ENCODE measurements at regions not wholly inside any gene's neighbourhood (a gene's known extent, or its start where the extent isn't known, plus 50 kb on each side); places are given as distances from the start of the nearest gene placed in this dataset.

- Histone ChIP-seq H3K36me3 (no peaks in the 10 kb centered on the region), H3K9me3 (no peaks in the 10 kb centered on the region), H3K27me3 (no peaks in the 10 kb centered on the region), H3K4me3 (no peak overlapping the region), H3K27ac (no peak overlapping the region), H3K4me1 (peaks cover 4% of the 10 kb centered on the region)
- 83% methylated on average over 5 of the region's 5 CpGs for WGBS
- TF ChIP-seq POLR2A (IDR thresholded peaks at IDR 0.05) (no peak), CTCF (IDR thresholded peaks at IDR 0.05) (no peak), EP300 (IDR thresholded peaks at IDR 0.05) (no peak), POLR2AphosphoS5 (IDR thresholded peaks at IDR 0.05) (no peak)
- no peak for DNase-seq (ENCODE audit: low spot score in 2 of 2)
These were observed 181.3 kb upstream of the USP24 start for GRCh38 chr1:55396381-55396891.

GRCh38 chr1:55388960-55389359, 173.8 kb upstream of the USP24 start:
- H3K27me3 ChIP-seq, result no peaks in the 10 kb centered on the region
- H3K36me3 ChIP-seq, result no peaks in the 10 kb centered on the region
- no peak overlapping the region for H3K27ac ChIP-seq
- no peak overlapping the region for H3K4me3 ChIP-seq
- no peak for TF ChIP-seq CTCF (IDR thresholded peaks at IDR 0.05)
- H3K9me3 ChIP-seq, result peaks cover 12% of the 10 kb centered on the region
- no peaks in the 10 kb centered on the region for H3K4me1 ChIP-seq
- no peak for DNase-seq (ENCODE audit: low spot score in 2 of 2)

GRCh38 chr1:55387145-55387544, 172.0 kb upstream of the USP24 start:
- H3K27ac ChIP-seq, result no peak overlapping the region
- H3K9me3 ChIP-seq, result peaks cover 12% of the 10 kb centered on the region
- no peaks in the 10 kb centered on the region for H3K27me3 ChIP-seq
- DNase-seq (ENCODE audit: low spot score in 2 of 2), result no peak
- no peak overlapping the region for H3K4me3 ChIP-seq
- H3K36me3 ChIP-seq, result no peaks in the 10 kb centered on the region
- WGBS, result 37% methylated on average over 2 of the region's 2 CpGs
- TF ChIP-seq EP300 (IDR thresholded peaks at IDR 0.05) (no peak), POLR2A (IDR thresholded peaks at IDR 0.05) (no peak), CTCF (IDR thresholded peaks at IDR 0.05) (no peak), POLR2AphosphoS5 (IDR thresholded peaks at IDR 0.05) (no peak)
- no peaks in the 10 kb centered on the region for H3K4me1 ChIP-seq

- TF ChIP-seq EP300 (IDR thresholded peaks at IDR 0.05) (no peak), POLR2A (IDR thresholded peaks at IDR 0.05) (no peak), CTCF (IDR thresholded peaks at IDR 0.05) (no peak), POLR2AphosphoS5 (IDR thresholded peaks at IDR 0.05) (no peak)
- no peaks in the 10 kb centered on the region for H3K27me3 ChIP-seq
- no peaks in the 10 kb centered on the region for H3K36me3 ChIP-seq
- H3K4me3 ChIP-seq, result no peak overlapping the region
- no peaks in the 10 kb centered on the region for H3K4me1 ChIP-seq
- no peak for DNase-seq (ENCODE audit: low spot score in 2 of 2)
- 84% methylated on average over 4 of the region's 4 CpGs for WGBS
- H3K9me3 ChIP-seq, result peaks cover 12% of the 10 kb centered on the region
- H3K27ac ChIP-seq, result no peak overlapping the region
These were observed 171.3 kb upstream of the USP24 start for GRCh38 chr1:55386456-55386855.

- Histone ChIP-seq H3K9me3 (peaks cover 12% of the 10 kb centered on the region), H3K27me3 (no peaks in the 10 kb centered on the region), H3K4me1 (no peaks in the 10 kb centered on the region), H3K36me3 (no peaks in the 10 kb centered on the region), H3K4me3 (no peak overlapping the region), H3K27ac (no peak overlapping the region)
- WGBS, result 97% methylated on average over 1 of the region's 1 CpG
- TF ChIP-seq EP300 (IDR thresholded peaks at IDR 0.05), result no peak
- no peak for TF ChIP-seq POLR2AphosphoS5 (IDR thresholded peaks at IDR 0.05)
- TF ChIP-seq POLR2A (IDR thresholded peaks at IDR 0.05), result no peak
- no peak for DNase-seq (ENCODE audit: low spot score in 2 of 2)
These were observed 170.3 kb upstream of the USP24 start for GRCh38 chr1:55385402-55386018.

- 84% methylated on average over 7 of the region's 7 CpGs for WGBS
- DNase-seq (ENCODE audit: low spot score in 2 of 2), result no peak
- Histone ChIP-seq H3K36me3 (no peaks in the 10 kb centered on the region), H3K27me3 (no peaks in the 10 kb centered on the region), H3K4me3 (no peak overlapping the region), H3K9me3 (peaks cover 10% of the 10 kb centered on the region), H3K27ac (no peak overlapping the region), H3K4me1 (no peaks in the 10 kb centered on the region)
- TF ChIP-seq EP300 (IDR thresholded peaks at IDR 0.05) (no peak), POLR2A (IDR thresholded peaks at IDR 0.05) (no peak), CTCF (IDR thresholded peaks at IDR 0.05) (no peak), POLR2AphosphoS5 (IDR thresholded peaks at IDR 0.05) (no peak)
These were observed 169.5 kb upstream of the USP24 start for GRCh38 chr1:55384637-55385036.

Measured in suprapubic skin (tissue), 4 donors.